ENCODE measurements at regions not wholly inside any gene's neighbourhood (a gene's known extent, or its start where the extent isn't known, plus 50 kb on each side); places are given as distances from the start of the nearest gene placed in this dataset.

- TF ChIP-seq POLR2AphosphoS5 (IDR thresholded peaks at IDR 0.05) (no peak), POLR2A (IDR thresholded peaks at IDR 0.05; ENCODE audit: low read depth) (no peak), CTCF (IDR thresholded peaks at IDR 0.05) (no peak)
These were observed 193.8 kb upstream of the PRSS16 start for GRCh38 chr6:27053738-27054137.
